KG1 (cell line): ENCODE measurements at regions not wholly inside any gene's neighbourhood (a gene's known extent, or its start where the extent isn't known, plus 50 kb on each side); places are given as distances from the start of the nearest gene placed in this dataset.
"Not testable (repeated sequence)": the region's sequence is repeated elsewhere in the genome, so short reads cannot be mapped to it uniquely, and the experiment has no call there.

ENCODE experiments used
- DNase-seq: peaks from one replicate; lab custom pipeline; 2025; lab: John Stamatoyannopoulos, UW

DNA sequence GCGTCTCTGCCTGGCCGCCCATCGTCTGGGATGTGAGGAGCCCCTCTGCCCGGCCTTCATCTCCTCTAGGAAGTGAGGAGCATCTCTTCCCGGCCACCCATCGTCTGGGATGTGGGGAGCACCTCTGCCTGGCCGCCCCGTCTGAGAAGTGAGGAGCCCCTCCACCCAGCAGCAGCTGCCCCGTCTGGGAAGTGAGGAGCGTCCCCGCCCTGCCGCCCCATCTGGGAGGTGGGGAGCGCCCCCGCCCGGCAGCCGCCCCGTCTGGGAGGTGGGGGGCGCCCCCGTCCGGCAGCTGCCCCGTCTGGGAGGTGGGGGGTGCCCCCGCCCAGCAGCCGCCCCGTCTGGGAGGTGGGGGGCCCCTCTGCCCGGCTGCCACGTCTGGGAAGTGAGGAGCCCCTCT is 153.7 kb upstream of the MYRIP start:
- DNase-seq = not testable (repeated sequence)

DNA sequence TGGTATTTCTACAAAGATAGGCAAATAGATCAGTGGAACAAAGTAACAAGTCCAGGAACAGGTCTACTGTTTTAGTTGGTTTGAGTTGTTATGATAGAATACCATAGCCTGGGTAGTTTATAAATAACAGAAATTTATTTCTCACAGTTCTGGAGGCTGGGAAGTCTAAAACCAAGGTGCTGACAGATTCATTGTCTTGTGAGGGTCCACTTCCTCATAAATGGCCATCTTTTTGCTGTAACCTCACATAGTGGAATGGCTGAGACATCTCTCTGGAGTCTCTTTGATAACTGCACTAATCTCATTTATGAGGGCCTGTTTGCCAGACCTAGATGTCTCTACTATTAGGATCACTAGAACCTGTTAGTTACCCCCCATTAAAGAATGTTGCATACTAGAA is 152.3 kb upstream of the MYRIP start:
- DNase-seq = no peak

DNA sequence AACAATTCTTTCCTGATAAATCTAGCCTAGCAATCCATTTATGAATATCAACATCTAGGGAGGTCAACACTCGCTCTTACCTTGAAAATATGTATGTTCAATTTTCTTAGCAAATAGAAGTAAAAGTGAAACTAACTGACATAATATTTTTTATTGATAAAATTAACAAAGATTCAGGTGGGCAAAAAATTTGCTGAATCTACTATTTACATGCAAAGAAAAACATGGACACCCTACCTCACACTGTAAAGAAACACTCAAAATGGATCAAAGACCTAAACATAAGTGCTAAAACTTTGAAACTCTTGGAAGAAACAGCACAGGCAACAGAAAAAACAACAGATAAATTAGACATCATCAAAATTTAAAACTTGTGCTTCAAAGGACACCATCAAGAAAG is 151.6 kb upstream of the MYRIP start:
- no peak for DNase-seq

DNA sequence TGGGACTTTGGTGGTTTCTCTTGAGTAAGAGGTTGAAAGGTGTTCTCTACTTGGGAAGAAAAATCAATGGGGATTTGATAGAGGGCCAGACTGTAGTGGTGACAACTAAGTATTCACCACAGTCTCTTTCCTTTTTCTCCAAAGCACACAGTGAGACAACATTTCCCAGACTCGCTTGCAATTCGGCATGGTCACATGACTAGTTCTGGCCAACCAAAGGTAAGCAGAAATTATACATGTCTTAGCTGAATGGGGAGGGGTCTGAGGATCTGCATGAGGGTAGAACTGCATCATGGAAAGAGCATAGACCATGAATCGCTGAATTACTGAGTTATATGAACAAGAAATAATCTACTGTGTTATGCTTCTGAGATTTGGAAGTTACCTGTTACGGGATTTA is 144.5 kb upstream of the MYRIP start:
- DNase-seq = no peak

DNA sequence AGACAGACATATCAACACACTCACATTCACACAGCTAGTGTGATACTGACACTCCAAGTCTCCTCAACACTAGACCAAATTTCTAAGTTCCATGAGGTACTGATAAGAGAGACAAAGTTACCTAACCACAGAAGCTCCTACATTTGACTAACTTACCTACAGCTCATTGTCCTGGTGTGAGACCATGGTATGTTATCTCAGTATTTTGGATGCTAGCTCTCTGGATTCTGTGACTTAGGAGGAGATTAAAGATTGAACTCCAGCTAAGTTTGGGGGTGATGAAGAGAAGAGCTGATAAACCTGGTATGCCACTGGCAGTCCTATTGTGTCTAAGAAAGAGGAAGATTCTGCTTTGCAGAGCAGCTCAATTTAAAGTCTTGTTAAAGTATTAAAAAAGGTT is 144.0 kb upstream of the MYRIP start:
- DNase-seq = no peak

DNA sequence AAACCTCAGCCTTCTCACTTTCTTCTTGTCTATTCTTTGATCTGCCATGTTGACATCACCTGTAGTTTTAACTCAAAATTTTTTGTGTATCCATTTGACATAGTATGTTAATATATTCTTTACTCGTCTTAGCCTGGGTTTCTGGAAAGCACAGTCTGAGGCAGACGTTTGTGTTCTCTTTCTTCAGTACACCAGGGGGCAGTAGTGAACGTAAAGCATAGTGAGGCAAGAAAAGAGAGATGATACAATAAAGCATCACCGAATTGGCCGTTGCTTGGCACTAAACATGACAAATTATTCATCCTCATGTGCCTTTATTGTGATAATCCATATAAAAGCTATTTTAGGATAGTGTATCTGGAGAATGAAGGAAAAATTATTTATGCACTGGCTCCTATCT is 141.0 kb upstream of the MYRIP start:
- peak; percentile 6 for DNase-seq

DNA sequence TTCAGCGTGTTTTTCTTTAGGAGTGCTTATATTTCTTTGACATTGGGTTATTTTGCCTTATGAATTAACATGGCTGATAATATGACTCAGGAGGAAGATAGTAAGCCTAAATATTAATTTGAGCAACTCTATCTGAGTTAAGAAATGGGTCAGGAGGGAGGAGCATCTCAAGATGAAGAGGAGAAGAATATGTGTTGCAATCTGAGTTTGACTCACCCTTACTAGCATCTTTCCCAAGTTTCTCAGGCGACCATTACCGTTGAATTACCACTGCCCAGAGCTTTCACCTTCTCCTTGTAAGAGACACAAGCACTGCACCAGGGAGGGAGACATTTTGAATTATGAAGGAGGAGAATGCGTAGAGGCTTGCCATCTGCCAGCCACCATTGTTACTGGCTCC is 138.3 kb upstream of the MYRIP start:
- no peak for DNase-seq

DNA sequence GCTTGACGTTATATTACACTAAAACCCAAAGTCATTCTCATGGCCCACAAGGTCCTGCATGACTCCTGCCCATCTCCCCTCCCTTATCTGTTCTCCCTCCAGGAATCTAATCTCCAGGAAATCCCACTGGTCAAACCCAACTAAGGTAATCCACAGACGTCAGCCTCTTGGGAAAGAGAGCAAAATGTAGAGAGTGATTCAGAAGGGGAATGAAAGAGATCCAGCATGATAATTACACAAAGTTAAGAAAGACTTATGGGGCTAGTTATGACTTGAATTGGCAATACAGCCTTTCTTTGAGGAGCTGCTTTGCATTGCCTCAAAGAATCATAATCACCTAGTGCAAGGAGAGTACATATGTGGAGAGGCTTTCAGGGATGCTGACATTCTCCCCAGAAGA is 137.8 kb upstream of the MYRIP start:
- no peak for DNase-seq

DNA sequence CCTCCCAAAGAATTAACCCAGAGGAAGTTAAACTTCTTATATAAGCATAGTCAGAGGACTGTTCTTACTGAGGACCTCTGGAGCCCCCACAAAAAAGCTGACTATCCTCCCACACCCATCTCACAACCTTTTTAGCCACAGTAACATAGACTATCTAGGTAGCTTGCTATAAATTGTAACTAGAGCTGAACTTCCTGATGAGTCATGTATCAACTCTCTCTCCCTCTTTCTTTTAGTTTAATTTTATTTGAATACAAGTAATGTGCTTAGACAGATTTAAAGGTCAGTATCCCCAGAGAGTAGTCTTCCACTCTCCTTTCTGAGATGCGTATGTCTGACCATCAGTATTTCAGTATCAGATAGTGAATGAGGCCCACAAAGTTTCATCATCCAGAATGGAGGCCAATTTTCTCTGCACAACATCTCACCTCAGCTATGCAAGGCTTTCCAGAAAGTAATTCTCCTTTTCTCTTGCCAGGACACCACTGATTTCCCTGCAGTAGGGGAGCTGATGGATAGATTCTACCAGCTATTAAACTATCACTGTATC is 104.0 kb upstream of the MYRIP start:
- no peak for DNase-seq

DNA sequence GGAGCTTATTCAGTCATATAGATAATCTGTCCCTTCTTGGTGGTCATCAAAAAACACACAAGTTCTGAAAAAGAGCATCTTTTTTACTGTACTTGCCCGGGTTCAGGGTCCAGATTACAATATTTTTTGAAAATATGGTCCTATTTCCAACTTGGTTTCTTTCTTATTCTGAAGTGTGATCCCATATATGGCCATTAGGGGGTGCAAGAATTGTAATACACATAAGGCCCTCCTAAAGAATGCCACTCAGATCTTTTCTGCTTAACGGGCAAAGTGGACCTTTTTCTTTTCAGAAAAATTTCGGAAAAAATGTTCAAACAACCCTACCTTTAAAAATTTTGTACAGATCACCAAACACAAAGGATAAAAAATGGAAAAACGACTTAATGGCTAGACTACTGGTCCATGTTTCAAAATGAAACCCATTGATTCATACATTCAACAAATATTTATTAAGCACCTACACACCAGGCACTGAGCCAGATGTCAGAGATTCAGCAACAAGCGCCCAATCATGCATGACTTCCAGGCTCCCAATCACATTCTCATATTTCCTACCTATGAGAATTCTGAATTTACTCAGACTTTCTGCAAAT is 102.0 kb upstream of the MYRIP start:
- DNase-seq = peak; percentile 20

DNA sequence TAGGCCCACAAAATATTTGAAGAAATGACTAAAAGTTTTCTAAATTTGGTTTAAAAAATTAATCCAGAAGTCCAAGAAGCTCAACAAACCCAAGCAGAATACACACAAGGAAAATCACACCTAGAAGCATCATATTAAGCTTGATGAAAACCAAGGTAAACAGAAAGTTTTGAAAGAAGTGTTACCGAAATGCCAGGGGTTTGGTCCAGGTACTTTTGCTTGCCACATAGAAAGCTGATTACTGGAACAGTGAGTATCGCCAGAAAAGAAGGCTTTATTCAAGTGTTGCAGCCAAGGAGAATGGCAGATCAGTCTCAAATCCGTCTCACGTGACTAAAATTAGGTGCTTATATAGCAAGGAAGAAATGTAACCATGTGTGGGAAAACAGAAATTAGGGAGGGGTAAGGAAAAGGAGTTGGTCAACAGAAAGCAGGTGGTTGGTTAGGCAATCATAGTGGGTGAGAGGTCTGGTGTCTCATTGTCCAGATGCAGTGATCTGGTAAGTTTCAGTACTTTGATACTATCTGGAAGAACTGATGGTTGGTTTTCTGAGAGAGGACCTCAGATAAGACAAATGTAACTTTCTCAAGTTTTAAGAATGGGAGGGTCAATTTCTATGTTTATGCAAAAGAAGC is 96.9 kb upstream of the MYRIP start:
- no peak for DNase-seq

DNA sequence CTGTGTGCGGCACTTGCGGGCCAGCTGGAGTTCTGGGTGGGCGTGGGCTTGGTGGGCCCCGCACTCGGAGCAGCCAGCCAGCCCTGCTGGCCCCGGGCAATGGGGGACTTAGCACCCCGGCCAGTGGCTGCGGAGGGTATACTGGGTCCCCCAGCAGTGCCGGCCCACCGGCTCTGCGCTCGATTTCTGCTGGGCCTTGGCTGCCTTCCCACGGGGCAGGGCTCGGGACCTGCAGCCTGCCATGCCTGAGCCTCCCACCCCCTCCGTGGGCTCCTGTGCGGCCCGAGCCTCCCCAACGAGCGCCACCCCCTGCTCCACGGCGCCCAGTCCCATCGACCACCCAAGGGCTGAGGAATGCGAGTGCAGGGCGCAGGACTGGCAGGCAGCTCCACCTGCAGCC is 96.1 kb upstream of the MYRIP start:
- not testable (repeated sequence) for DNase-seq

DNA sequence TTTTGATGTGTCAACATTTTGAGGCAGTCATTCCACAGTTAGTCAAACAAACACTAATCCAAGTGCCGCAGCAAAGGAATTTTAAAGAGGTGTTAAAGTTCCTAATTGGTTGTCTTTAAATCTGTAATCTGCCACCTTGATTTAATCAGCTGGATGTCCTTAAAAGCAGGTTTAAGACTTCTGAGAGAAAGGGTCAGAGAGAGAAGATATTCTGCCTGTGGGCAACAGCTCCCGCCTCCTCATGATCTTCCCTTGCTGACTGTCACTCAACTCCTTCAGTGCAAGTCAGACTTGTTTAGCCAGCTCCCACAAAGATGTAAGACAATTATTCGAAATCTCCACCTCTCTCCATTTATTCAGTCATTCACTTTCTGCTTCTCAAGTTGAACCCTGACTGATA is 92.6 kb upstream of the MYRIP start:
- no peak for DNase-seq

DNA sequence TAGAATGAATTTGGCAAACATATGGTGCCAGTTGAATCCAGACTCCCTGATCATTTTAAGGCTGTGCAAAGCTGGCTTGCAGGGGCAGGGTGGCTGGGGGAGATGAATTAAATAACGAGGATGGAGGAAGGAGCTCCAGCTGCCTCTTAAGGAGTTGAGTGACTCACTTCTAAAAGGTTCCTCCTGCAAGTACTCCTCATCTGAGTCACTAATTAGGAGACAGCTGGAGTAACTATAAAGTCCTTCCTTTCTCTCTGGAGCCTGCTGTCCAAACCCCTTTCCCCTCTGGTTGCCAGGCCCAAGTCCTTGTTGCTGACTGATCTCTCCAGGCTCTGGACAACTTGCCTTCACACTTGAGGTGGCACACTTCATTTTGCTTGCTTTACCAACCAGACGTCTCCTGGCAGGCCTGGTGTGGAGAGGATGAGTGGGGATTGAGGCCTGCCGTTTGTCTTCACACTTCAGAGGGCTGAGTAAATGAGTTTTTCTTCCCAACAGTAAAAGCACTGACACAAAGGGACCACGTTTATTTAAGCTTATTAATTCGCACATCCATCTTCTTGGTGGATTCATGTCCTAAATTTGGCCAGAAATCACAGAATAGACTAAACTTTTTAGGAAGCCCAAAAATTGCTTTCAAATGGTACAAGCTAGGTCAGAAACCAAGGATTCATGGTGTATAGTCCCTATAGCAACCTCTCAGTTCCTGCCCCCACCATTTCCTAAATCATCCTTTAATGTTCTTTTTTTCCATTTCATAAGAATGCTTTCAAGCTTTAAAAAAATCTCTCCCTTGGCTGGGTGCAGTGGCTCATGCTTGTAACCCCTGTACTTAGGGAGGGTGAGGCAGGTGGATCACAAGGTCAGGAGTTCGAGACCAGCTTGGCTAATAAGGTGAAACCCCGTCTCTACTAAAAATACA is 90.5 kb upstream of the MYRIP start:
- DNase-seq = no peak

DNA sequence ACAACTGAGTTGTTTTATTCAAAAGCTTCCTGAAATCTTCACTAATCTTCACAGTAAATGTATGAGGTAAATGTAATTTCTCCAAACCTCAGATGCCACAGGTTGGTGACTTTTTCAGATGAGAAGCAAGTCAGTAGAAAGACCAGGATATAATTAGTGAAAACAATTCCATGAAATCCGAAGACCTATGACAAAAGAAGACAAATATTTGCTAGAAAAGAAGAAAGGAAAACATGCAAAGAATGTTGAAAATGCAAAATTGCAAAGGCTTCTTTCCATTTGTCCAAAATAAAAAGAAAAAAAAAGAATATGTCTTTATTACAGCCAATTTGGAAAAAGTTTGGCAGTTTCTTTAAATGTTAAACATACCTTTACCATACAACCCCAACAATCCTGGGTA is 88.3 kb upstream of the MYRIP start:
- DNase-seq = no peak

DNA sequence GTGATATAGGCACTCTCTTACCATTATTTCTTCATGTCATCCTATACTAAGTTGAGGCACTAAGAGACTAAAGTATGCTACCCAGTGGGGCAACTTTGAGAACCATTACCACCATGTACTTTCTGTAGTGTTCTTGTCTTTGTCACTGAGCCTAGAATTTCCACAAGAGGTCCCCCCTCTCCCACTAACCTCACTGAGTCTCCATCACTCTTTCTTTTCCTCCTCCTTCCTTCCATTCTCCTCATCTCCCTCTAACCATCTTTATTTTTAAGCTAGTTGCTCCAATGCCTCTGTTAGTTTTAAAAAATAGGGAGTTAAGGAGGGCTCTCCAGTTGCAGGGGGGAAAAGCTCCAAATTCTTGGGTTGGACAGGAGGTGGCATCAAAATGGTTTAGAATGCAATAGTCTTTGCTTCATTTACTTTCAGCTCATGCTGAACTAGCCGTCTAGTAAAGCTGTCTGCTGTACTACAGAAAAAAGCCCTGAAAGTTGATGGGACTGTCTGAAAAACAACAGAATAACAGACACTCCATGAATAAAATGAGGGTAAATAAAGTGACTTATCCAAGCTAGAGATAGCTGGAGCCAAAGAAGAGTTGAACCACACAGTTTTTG is 85.1 kb upstream of the MYRIP start:
- no peak for DNase-seq

DNA sequence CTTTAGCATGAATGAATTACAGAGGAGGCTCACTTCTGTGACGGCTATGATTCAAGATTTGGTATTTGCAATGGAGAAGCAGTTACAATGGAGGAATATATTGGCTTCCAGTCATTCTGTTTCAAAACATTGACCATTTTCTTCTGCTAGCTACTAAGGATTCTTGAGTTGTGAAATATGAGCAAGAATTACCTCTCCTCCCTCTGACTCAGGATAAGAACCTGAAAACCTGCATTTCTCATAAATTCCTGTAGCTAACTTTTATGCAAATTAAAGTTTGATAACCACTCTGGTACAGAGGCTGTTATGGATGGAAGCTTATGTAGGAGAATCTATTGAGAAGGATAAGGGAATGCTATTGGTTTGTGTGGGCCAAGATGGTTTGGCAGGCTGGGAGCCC is 84.1 kb upstream of the MYRIP start:
- DNase-seq = no peak

DNA sequence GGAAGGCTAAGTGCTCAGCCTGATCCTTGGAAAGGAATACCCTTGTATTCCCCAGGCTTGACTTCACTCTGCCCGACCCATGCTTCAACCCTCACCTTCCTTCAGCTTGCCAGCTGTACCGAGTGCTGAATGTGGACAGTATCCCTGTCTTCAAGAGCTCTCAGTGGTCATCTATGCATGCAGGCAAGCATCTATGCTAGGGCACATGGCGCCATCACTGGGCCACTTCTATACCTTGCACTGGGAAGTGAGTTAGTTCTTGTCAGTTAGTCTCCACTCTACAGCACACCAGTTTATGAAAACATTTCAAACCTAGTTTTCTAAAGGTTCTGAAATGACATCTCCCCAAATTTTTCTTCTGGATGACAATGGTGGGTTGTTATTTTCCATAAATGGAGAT is 82.0 kb upstream of the MYRIP start:
- no peak for DNase-seq

DNA sequence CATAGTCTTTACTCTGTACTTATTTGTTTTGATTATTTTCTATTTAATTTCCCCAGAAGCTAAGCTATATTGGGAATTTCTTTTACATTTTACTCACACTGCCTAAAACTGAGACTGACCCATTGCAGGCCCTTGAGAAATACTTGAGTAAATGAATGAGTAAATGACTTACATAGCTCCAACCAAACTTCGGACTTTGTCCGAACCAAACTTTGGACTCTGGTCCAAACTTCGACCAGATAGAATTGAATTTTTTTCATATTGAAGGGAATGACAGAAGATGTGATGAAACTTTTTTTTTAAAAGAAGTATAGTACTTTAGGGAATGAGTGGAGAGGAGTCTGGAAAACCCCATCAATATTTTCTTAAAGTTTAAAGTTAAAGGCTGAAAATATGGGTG is 75.6 kb upstream of the MYRIP start:
- no peak for DNase-seq

DNA sequence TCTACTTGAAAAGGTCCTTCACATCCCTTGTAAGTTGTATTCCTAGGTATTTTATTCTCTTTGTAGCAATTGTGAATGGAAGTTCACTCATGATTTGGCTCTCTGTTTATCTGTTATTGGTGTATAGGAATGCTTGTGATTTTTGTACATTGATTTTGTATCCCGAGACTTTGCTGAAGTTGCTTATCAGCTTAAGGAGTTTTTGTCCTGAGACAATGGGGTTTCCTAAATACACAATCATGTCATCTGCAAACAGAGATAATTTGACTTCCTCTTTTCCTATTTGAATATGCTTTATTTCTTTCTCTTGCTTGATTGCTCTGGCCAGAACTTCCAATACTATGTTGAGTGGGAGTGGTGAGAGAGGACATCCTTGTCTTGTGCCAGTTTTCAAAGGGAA is 69.8 kb upstream of the MYRIP start:
- DNase-seq = not testable (repeated sequence)

DNA sequence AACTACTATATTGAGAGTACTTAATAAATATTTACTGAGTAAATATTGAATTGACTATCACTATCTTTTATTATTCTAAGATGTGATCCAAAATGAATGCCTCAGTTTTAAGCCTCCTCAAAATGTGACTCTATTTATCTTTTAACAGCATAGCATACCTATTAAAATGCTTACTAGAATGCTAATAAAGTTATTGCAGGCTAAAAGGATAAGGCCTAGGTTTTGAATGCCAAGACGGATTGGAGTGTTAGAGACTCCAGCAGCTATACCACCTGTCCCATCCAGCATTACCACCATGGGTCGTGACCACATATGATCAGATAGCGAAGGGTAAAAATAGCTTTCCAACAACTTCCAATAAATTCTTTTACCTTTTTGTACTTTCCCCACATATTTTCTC is 64.7 kb upstream of the MYRIP start:
- DNase-seq = no peak

DNA sequence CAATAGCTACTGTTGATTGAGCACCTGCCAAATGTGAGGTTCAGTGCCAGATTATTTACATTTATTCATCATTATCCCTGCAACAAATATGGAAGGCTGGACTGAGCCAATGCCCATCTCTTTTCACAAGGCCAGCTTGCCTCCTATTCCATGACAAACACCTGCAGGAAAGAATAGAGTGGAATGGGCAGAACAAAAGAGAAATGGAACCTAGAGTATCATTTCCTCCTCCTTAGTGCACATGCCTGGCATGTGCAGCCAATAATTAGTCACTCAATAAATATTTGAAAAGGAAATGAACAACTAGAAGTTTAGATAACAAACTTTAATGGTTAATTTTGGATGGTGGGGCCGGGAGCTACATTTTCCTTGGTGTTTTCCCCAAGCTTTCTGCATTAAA is 61.4 kb upstream of the MYRIP start:
- DNase-seq = no peak

DNA sequence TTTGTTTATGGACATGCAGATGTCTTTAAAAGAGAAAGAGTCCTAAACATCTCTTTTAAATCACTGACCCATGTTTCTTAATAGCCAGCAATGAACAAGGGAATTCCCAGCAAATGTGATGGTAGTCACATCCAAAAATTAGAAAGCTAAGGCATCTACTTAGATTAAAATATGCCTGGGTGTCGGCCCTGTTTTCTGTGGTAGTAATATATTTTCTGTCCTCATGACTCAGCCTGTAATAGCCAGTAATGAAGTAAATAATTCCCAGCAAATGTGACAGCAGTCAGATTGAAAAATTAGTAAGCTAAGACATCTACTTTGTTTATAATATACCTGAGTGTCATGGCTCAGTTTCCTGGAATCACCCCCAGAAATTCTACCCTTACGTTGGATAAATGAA is 60.6 kb upstream of the MYRIP start:
- DNase-seq = no peak
